ENCODE measurements at regions not wholly inside any gene's neighbourhood (a gene's known extent, or its start where the extent isn't known, plus 50 kb on each side); places are given as distances from the start of the nearest gene placed in this dataset.

- H3K36me3 ChIP-seq (ENCODE audit: insufficient read depth, low read length), result no peaks in the 10 kb centered on the region
- no peak for TF ChIP-seq CTCF (IDR thresholded peaks at IDR 0.05; ENCODE audit: extremely low read depth, low read depth, low read length)
- no peaks in the 10 kb centered on the region for H3K4me1 ChIP-seq (ENCODE audit: insufficient read depth, low read length)
- no peaks in the 10 kb centered on the region for H3K79me2 ChIP-seq (ENCODE audit: insufficient read depth, low read length)
- no peaks in the 10 kb centered on the region for H3K9me3 ChIP-seq (ENCODE audit: low read depth, low read length)
- H3K4me2 ChIP-seq (ENCODE audit: insufficient read depth, low read length), result no peak overlapping the region
- no peak for DNase-seq (ENCODE audit: insufficient read length, low spot score, missing footprints)
- H3K27ac ChIP-seq (ENCODE audit: low read depth, low read length), result no peak overlapping the region
- peaks cover 23% of the 10 kb centered on the region for H3K27me3 ChIP-seq (ENCODE audit: insufficient read depth, low read length)
- no peak overlapping the region for H3K4me3 ChIP-seq (ENCODE audit: insufficient read depth, low read length)
- no peaks in the 10 kb centered on the region for H4K20me1 ChIP-seq (ENCODE audit: insufficient read depth, low read length)
- no peak overlapping the region for H2AFZ ChIP-seq (ENCODE audit: low read length)
These were observed 95.5 kb upstream of the ZNF184 start for GRCh38 chr6:27568226-27568897.

- Histone ChIP-seq H2AFZ (ENCODE audit: low read length) (no peak overlapping the region), H3K4me3 (ENCODE audit: insufficient read depth, low read length) (no peak overlapping the region), H4K20me1 (ENCODE audit: insufficient read depth, low read length) (no peaks in the 10 kb centered on the region), H3K4me2 (ENCODE audit: insufficient read depth, low read length) (no peak overlapping the region), H3K79me2 (ENCODE audit: insufficient read depth, low read length) (no peaks in the 10 kb centered on the region), H3K9me3 (ENCODE audit: low read depth, low read length) (no peaks in the 10 kb centered on the region), H3K4me1 (ENCODE audit: insufficient read depth, low read length) (no peaks in the 10 kb centered on the region), H3K27me3 (ENCODE audit: insufficient read depth, low read length) (peaks cover 23% of the 10 kb centered on the region), H3K36me3 (ENCODE audit: insufficient read depth, low read length) (no peaks in the 10 kb centered on the region), H3K27ac (ENCODE audit: low read depth, low read length) (no peak overlapping the region)
- TF ChIP-seq CTCF (IDR thresholded peaks at IDR 0.05; ENCODE audit: extremely low read depth, low read depth, low read length), result no peak
- DNase-seq (ENCODE audit: insufficient read length, low spot score, missing footprints), result no peak
These were observed 93.2 kb upstream of the ZNF184 start for GRCh38 chr6:27565839-27566779.

DNA sequence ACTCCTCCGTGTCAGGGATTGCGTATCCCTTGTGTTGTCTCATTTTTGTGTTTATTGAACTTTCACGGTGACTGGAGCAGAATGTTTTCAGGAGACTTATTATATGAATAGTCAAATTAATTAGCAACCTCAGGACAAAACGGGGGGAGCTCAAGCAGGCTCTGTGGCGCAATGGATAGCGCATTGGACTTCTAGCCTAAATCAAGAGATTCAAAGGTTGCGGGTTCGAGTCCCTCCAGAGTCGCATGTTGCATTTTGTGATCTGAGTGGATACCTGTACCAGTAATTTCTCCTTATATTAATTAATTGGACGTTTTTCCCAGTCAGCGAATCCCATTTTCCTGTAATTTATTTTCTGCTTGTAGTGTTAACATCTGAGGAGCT lies 89.1 kb upstream of the ZNF184 start:
- DNase-seq (ENCODE audit: insufficient read length, low spot score, missing footprints), result no peak
- no peak overlapping the region for H2AFZ ChIP-seq (ENCODE audit: low read length)
- no peaks in the 10 kb centered on the region for H3K9me3 ChIP-seq (ENCODE audit: low read depth, low read length)
- H4K20me1 ChIP-seq (ENCODE audit: insufficient read depth, low read length), result no peaks in the 10 kb centered on the region
- H3K4me1 ChIP-seq (ENCODE audit: insufficient read depth, low read length), result peaks cover 8% of the 10 kb centered on the region
- peaks cover 47% of the 10 kb centered on the region for H3K27me3 ChIP-seq (ENCODE audit: insufficient read depth, low read length)
- no peak overlapping the region for H3K4me3 ChIP-seq (ENCODE audit: insufficient read depth, low read length)
- no peaks in the 10 kb centered on the region for H3K79me2 ChIP-seq (ENCODE audit: insufficient read depth, low read length)
- H3K27ac ChIP-seq (ENCODE audit: low read depth, low read length), result no peak overlapping the region
- H3K4me2 ChIP-seq (ENCODE audit: insufficient read depth, low read length), result no peak overlapping the region
- no peak for TF ChIP-seq CTCF (IDR thresholded peaks at IDR 0.05; ENCODE audit: extremely low read depth, low read depth, low read length)
- H3K36me3 ChIP-seq (ENCODE audit: insufficient read depth, low read length), result no peaks in the 10 kb centered on the region

Measured in osteoblast (primary cell).